HepG2 (cell line): ENCODE measurements at regions not wholly inside any gene's neighbourhood (a gene's known extent, or its start where the extent isn't known, plus 50 kb on each side); places are given as distances from the start of the nearest gene placed in this dataset.

Experiments used
- ATAC-seq: fragments of 200-7000 bp; cut with Tn5 transposase; 3 replicates; pipeline ENCODE4 v1.9.1; 2020; ENCODE audit warnings: mild to moderate bottlenecking, moderate library complexity
- BruUV-seq: library from RNA; stranded (reverse); fragments of 400-500 nt; replicated peaks from 2 replicates; lab custom pipeline; 2021; lab: Mats Ljungman, UMichigan
- CTCF ChIA-PET: fragments of 300-600 bp; formaldehyde crosslinking; extraction: SDS; loops from one replicate; lab custom pipeline; 2021; ENCODE audit warnings: low total read pairs, inconsistent platforms, low intra/inter-chr PET ratio; lab: Yijun Ruan, JAX
- POLR2A ChIA-PET: fragments of 350-600 bp; sonication (Branson Sonifier 250); formaldehyde crosslinking; loops from one replicate; lab custom pipeline; 2020; ENCODE audit warnings: antibody characterized with exemption, inconsistent platforms; lab: Yijun Ruan, JAX
- DNase-seq: peaks from one replicate; pipeline ENCODE4 v3.0.0-alpha.2; 2015; ENCODE audit warnings: low spot score
- FAIRE-seq: peaks from 3 replicates; lab custom pipeline; 2011; peaks lifted over from hg19 to GRCh38; lab: Jason Lieb, UNC
- H2AFZ ChIP-seq: one replicate; pipeline ENCODE4 v1.6.1; 2011; ENCODE audit warnings: low read length, inconsistent platforms
- H3K27ac ChIP-seq: fragments of 300-600 bp; 3 replicates; pipeline ENCODE4 v1.8.0; 2011; ENCODE audit warnings: mixed run types, mild to moderate bottlenecking, mixed read lengths, low read length, inconsistent platforms; ENCODE audit not compliant: insufficient read depth; ENCODE audit errors: extremely low read length
- H3K27me3 ChIP-seq, 2 experiments: fragments of 200-600 bp in 1 of 2; 2 replicates in 1 of 2; 3 replicates in 1 of 2; pipeline versions ENCODE4 v1.6.0 to v1.8.0; 2011; ENCODE audit warnings: low read length in 2 of 2, mild to moderate bottlenecking in 2 of 2, moderate library complexity in 2 of 2, inconsistent platforms in 1 of 2; ENCODE audit not compliant: insufficient read depth in 2 of 2, control insufficient read depth in 1 of 2
- H3K36me3 ChIP-seq, 2 experiments: fragments of 200-600 bp in 1 of 2; replicated peaks in 1 of 2; 2 replicates in 1 of 2; 3 replicates in 1 of 2; pipeline versions ENCODE4 v1.5.1 to v1.8.0; 2011; ENCODE audit warnings: low read length in 2 of 2, inconsistent platforms in 1 of 2; ENCODE audit not compliant: insufficient read depth in 2 of 2, control insufficient read depth in 1 of 2
- H3K4me1 ChIP-seq: 2 replicates; pipeline ENCODE4 v1.5.1; 2012; ENCODE audit warnings: low read length, inconsistent platforms; ENCODE audit not compliant: insufficient read depth
- H3K4me2 ChIP-seq: 2 replicates; pipeline ENCODE4 v1.6.0; 2011; ENCODE audit warnings: low read depth, low read length, inconsistent platforms
- H3K4me3 ChIP-seq, 3 experiments: fragments of 200-600 bp in 1 of 3; sonication (generic), shearing (Covaris generic) in 1 of 3; replicated peaks in 1 of 3; 2 replicates each; pipeline ENCODE4 v1.5.1; 2011 to 2016; ENCODE audit warnings: low read length in 3 of 3, inconsistent platforms in 2 of 3, low read depth in 2 of 3, mild to moderate bottlenecking in 2 of 3, control low read depth in 1 of 3, mixed read lengths in 1 of 3; ENCODE audit not compliant: insufficient read depth in 1 of 3
- H3K79me2 ChIP-seq: one replicate; pipeline ENCODE4 v1.6.1; 2011; ENCODE audit warnings: low read length, inconsistent platforms; ENCODE audit not compliant: insufficient read depth
- H3K9ac ChIP-seq: 2 replicates; pipeline ENCODE4 v1.6.0; 2011; ENCODE audit warnings: mild to moderate bottlenecking, low read depth, low read length, inconsistent platforms; ENCODE audit not compliant: insufficient read depth
- H3K9me3 ChIP-seq: 2 replicates; pipeline ENCODE4 v1.5.1; 2012; ENCODE audit warnings: mild to moderate bottlenecking, low read length
- H4K20me1 ChIP-seq: 2 replicates; pipeline ENCODE4 v1.6.0; 2011; ENCODE audit warnings: inconsistent platforms, mild to moderate bottlenecking, low read length, moderate library complexity; ENCODE audit not compliant: insufficient read depth
- HNRNPK ChIP-seq: fragments of 200-400 bp; formaldehyde crosslinking; IDR thresholded peaks from 2 replicates; pipeline ENCODE4 v1.6.1; 2018; ENCODE audit warnings: low read length, low read depth, moderate library complexity, mild to moderate bottlenecking; ENCODE audit not compliant: poor library complexity, severe bottlenecking
- KDM2A ChIP-seq: sonication (generic); formaldehyde crosslinking; IDR thresholded peaks from 2 replicates; pipeline ENCODE4 v1.4.0; 2020; ENCODE audit warnings: low read depth, missing genetic modification reagents, borderline replicate concordance
- KIAA2018 ChIP-seq: sonication (generic); formaldehyde crosslinking; IDR thresholded peaks from 2 replicates; pipeline ENCODE4 v1.5.0; 2020; ENCODE audit warnings: mild to moderate bottlenecking, missing genetic modification reagents, borderline replicate concordance
- TMF1 ChIP-seq: sonication (generic); formaldehyde crosslinking; IDR thresholded peaks from 2 replicates; pipeline ENCODE4 v1.8.1; 2022; ENCODE audit warnings: low read depth, missing genetic modification reagents
- ZFP62 ChIP-seq: sonication (generic); formaldehyde crosslinking; IDR thresholded peaks from 2 replicates; pipeline ENCODE4 v1.4.0; 2020; ENCODE audit warnings: missing genetic modification reagents
- ZSCAN5A ChIP-seq: sonication (generic); formaldehyde crosslinking; IDR thresholded peaks from 2 replicates; pipeline ENCODE4 v1.8.0; 2022; ENCODE audit warnings: mild to moderate bottlenecking, missing genetic modification reagents, borderline replicate concordance
- WGBS: methylation state at CpG from one replicate; pipeline ENCODE4 v1.1.6; 2017; ENCODE audit warnings: low lambda C conversion rate; 5-methylcytosine and 5-hydroxymethylcytosine counted together
- in situ Hi-C: cut with HindIII; loops from 2 replicates; pipeline ENCODE4 v1.10.0; 2017; ENCODE audit warnings: low pct_unique_long_range_greater_than_20kb; ENCODE audit not compliant: extremely low pct_ligation_motif_present
- intact Hi-C: fragments of 100-400 bp; cut with micrococcal nuclease; formaldehyde crosslinking; loops from one replicate; pipeline ENCODE4 v1.10.0; 2022; ENCODE audit not compliant: unreplicated experiment

GRCh38 chr3:3303636-3304035 lies 124.1 kb upstream of the CRBN start:
- FAIRE-seq: no peak
- CTCF ChIA-PET: no interaction called here
- TF ChIP-seq ZFP62 (CRISPR knock-in tag): no peak
- TF ChIP-seq KIAA2018: no peak
- TF ChIP-seq ZSCAN5A (CRISPR knock-in tag): no peak
- no peak for TF ChIP-seq HNRNPK
- no peak for TF ChIP-seq TMF1
- no peak for TF ChIP-seq KDM2A (CRISPR knock-in tag)
- TF ChIP-seq, all 625 proteins: peak for 0
- Histone ChIP-seq H3K27me3 (no peaks in the 10 kb centered on the region), H3K79me2 (no peaks in the 10 kb centered on the region), H2AFZ (no peak overlapping the region), H3K4me2 (no peak overlapping the region), H3K4me1 (no peaks in the 10 kb centered on the region), H4K20me1 (no peaks in the 10 kb centered on the region), H3K27ac (no peak overlapping the region), H3K9me3 (no peaks in the 10 kb centered on the region), H3K4me3 (no peak overlapping the region), H3K36me3 (no peaks in the 10 kb centered on the region), H3K9ac (no peak overlapping the region)
- ATAC-seq: no peak
- no peak for DNase-seq
- 1% methylated on average over 4 of the region's 4 CpGs for WGBS
- BruUV-seq: no TSS peak
- POLR2A ChIA-PET: no interaction called here
- intact Hi-C loops: no loop called here
- in situ Hi-C loops: no loop called here
